Endothelial cell of umbilical vein (primary cell): ENCODE measurements at regions not wholly inside any gene's neighbourhood (a gene's known extent, or its start where the extent isn't known, plus 50 kb on each side); places are given as distances from the start of the nearest gene placed in this dataset.

Experiments
- BruUV-seq: library from RNA; stranded (reverse); fragments of 400-500 nt; replicated peaks from 2 replicates; lab custom pipeline; 2021; lab: Mats Ljungman, UMichigan
- CTCF ChIA-PET: fragments of 300-600, 350-600 bp; sonication (Branson Sonifier 250); formaldehyde crosslinking; loops from one replicate; lab custom pipeline; 2021; ENCODE audit warnings: antibody characterized with exemption, inconsistent platforms; lab: Charles Lee
- POLR2A ChIA-PET: fragments of 300-600, 350-600 bp; sonication (Branson Sonifier 250); formaldehyde crosslinking; loops from one replicate; lab custom pipeline; 2021; ENCODE audit warnings: antibody characterized with exemption, inconsistent platforms; lab: Charles Lee
- DNase-seq: peaks from one replicate; pipeline ENCODE4 v3.0.0-alpha.2; 2011; ENCODE audit warnings: low read depth, low spot score
- FAIRE-seq: peaks from 2 replicates; lab custom pipeline; 2011; peaks lifted over from hg19 to GRCh38; lab: Jason Lieb, UNC
- H2AFZ ChIP-seq: 2 replicates; pipeline ENCODE4 v1.6.0; 2012; ENCODE audit warnings: low read depth, low read length, control low read depth, inconsistent platforms
- H3K27ac ChIP-seq: 2 replicates; pipeline ENCODE4 v1.5.1; 2011; ENCODE audit warnings: low read depth, mild to moderate bottlenecking, control low read depth, low read length, moderate library complexity; ENCODE audit not compliant: insufficient read depth
- H3K27me3 ChIP-seq, 2 experiments: 2 replicates each; pipeline versions ENCODE4 v1.6.0 to v1.6.1; 2011; ENCODE audit warnings: low read length in 2 of 2, mixed read lengths in 1 of 2; ENCODE audit not compliant: control insufficient read depth in 2 of 2, insufficient read depth in 2 of 2
- H3K36me3 ChIP-seq, 2 experiments: 2 replicates in 1 of 2; 3 replicates in 1 of 2; pipeline ENCODE4 v1.5.1; 2011; ENCODE audit warnings: low read length in 2 of 2, mild to moderate bottlenecking in 1 of 2, moderate library complexity in 1 of 2; ENCODE audit not compliant: control insufficient read depth in 2 of 2, insufficient read depth in 2 of 2; ENCODE audit errors: extremely low read depth in 1 of 2
- H3K4me1 ChIP-seq: 3 replicates; pipeline ENCODE4 v1.5.1; 2011; ENCODE audit warnings: mild to moderate bottlenecking, low read length; ENCODE audit not compliant: control insufficient read depth, insufficient read depth; ENCODE audit errors: extremely low read depth
- H3K4me2 ChIP-seq: 2 replicates; pipeline ENCODE4 v1.6.1; 2011; ENCODE audit warnings: low read length, control low read depth, mixed read lengths; ENCODE audit not compliant: insufficient read depth
- H3K4me3 ChIP-seq, 3 experiments: fragments of 200-600 bp in 1 of 3; sonication (generic), shearing (Covaris generic) in 1 of 3; replicated peaks in 1 of 3; 2 replicates each; pipeline ENCODE4 v1.5.1; 2011 to 2016; ENCODE audit warnings: control low read depth in 3 of 3, low read length in 3 of 3, mild to moderate bottlenecking in 2 of 3, inconsistent platforms in 1 of 3, low read depth in 1 of 3, moderate library complexity in 1 of 3; ENCODE audit not compliant: insufficient read depth in 1 of 3
- H3K79me2 ChIP-seq: 2 replicates; pipeline ENCODE4 v1.6.0; 2012; ENCODE audit warnings: low read length, inconsistent platforms; ENCODE audit not compliant: control insufficient read depth, insufficient read depth
- H3K9ac ChIP-seq: replicated peaks from 2 replicates; pipeline ENCODE3; 2011; ENCODE audit warnings: low read length, control low read depth; ENCODE audit not compliant: insufficient read depth; ENCODE audit errors: extremely low read depth
- H3K9me1 ChIP-seq: replicated peaks from 3 replicates; pipeline ENCODE4 v1.6.0; 2011; ENCODE audit warnings: mild to moderate bottlenecking, low read length; ENCODE audit not compliant: control insufficient read depth, insufficient read depth; ENCODE audit errors: extremely low read depth
- H3K9me3 ChIP-seq: replicated peaks from 2 replicates; pipeline ENCODE4 v1.5.1; 2012; ENCODE audit warnings: low read length, inconsistent platforms; ENCODE audit not compliant: control insufficient read depth, insufficient read depth
- H4K20me1 ChIP-seq: replicated peaks from 2 replicates; pipeline ENCODE3; 2011; ENCODE audit warnings: mild to moderate bottlenecking, low read length; ENCODE audit not compliant: control insufficient read depth, insufficient read depth; ENCODE audit errors: extremely low read depth
- EZH2 ChIP-seq: IDR thresholded peaks from 2 replicates; pipeline ENCODE4 v1.6.1; 2012; ENCODE audit warnings: borderline replicate concordance, low read depth, mild to moderate bottlenecking, moderate library complexity, low read length, inconsistent platforms; ENCODE audit not compliant: severe bottlenecking
- FOS ChIP-seq: IDR thresholded peaks from 2 replicates; pipeline ENCODE4 v1.6.1; 2011; ENCODE audit warnings: mild to moderate bottlenecking, low read length, moderate library complexity, borderline replicate concordance; ENCODE audit not compliant: insufficient read depth
- GATA2 ChIP-seq: IDR thresholded peaks from 2 replicates; pipeline ENCODE4 v1.7.0; 2011; ENCODE audit warnings: low read depth, mild to moderate bottlenecking, moderate library complexity, mixed read lengths, low read length; ENCODE audit not compliant: insufficient read length, insufficient read depth
- JUN ChIP-seq: IDR thresholded peaks from 2 replicates; pipeline ENCODE4 v1.6.1; 2011; ENCODE audit warnings: borderline replicate concordance, low read depth; ENCODE audit not compliant: insufficient read length, insufficient read depth
- POLR2AphosphoS5 ChIP-seq: IDR thresholded peaks from 2 replicates; pipeline ENCODE4 v1.6.1; 2012; ENCODE audit warnings: low read depth, mild to moderate bottlenecking, control low read depth, low read length, moderate library complexity; ENCODE audit not compliant: insufficient read depth
- dilution Hi-C: fragments of 300-500 bp; cut with MboI; formaldehyde crosslinking; loops from one replicate; pipeline ENCODE4 v1.15.0; 2019; ENCODE audit warnings: low sequenced_read_pairs; ENCODE audit not compliant: extremely low pct_ligation_motif_present
- intact Hi-C: fragments of 100-400 bp; cut with micrococcal nuclease; formaldehyde crosslinking; loops from one replicate; pipeline ENCODE4 v1.10.0; 2022
- TF ChIP-seq, protein P1 (sequence below): IDR thresholded peaks from 2 replicates; pipeline ENCODE4 v1.6.1; 2011; ENCODE audit not compliant: insufficient read depth, insufficient read length
- TF ChIP-seq, protein P2 (sequence below), 2 donors: IDR thresholded peaks; 1 replicate in 1 of 2; 2 replicates in 1 of 2; pipeline ENCODE4 v1.5.1; 2011; ENCODE audit warnings: low read length in 2 of 2, mild to moderate bottlenecking in 2 of 2, moderate library complexity in 2 of 2, control low read depth in 1 of 2, inconsistent platforms in 1 of 2, low read depth in 1 of 2; ENCODE audit not compliant: insufficient read depth in 1 of 2; ENCODE audit errors: extremely low read depth in 1 of 2

DNA sequence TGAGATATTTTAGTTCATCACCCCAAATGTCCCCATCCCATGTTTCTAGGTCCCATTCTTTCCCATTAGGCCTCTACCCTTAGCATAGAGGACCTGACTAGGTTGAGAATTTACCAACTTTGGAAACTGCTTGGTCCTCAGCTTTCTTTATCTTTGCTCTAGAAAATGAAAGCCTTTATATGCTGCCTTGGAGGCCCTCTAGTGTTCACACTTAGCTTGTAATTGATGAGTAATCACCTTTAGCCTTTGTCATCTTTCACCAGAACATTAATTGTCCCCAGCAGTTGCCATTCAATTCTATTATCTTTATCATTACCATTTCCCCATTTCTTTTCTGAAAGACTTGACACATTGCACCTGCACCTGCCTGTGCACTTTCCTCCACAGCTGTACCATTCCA lies 589.2 kb upstream of the NR3C2 start:
- peak; percentile 50 for DNase-seq
- Histone ChIP-seq H2AFZ (no peak overlapping the region), H3K79me2 (no peaks in the 10 kb centered on the region), H3K4me2 (no peak overlapping the region), H3K27ac (no peak overlapping the region), H3K27me3 (no peaks in the 10 kb centered on the region), H3K9me3 (no peaks in the 10 kb centered on the region), H3K9me1 (no peaks in the 10 kb centered on the region), H4K20me1 (no peaks in the 10 kb centered on the region), H3K9ac (no peak overlapping the region), H3K4me3 (no peak overlapping the region), H3K4me1 (no peaks in the 10 kb centered on the region), H3K36me3 (no peaks in the 10 kb centered on the region)
- dilution Hi-C loops = no loop called here
- FAIRE-seq = peak; percentile 50
- CTCF ChIA-PET = interaction anchor here (0.6 to 3.6 kb wide), 57 partner anchors 15 to 1165 kb away, joined by 3 to 41 read pairs (median 3); partner anchors contain the start of gene NR3C2
- no TSS peak for BruUV-seq
- intact Hi-C loops = loop anchor here (1.0 to 5.0 kb wide), 6 partner anchors 589 to 1369 kb away; partner anchors contain the start of gene NR3C2
- no peak for TF ChIP-seq EZH2
- TF ChIP-seq, protein P1, sequence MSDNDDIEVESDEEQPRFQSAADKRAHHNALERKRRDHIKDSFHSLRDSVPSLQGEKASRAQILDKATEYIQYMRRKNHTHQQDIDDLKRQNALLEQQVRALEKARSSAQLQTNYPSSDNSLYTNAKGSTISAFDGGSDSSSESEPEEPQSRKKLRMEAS = no peak
- TF ChIP-seq FOS = no peak
- no peak for TF ChIP-seq GATA2
- TF ChIP-seq JUN = no peak
- no peak for TF ChIP-seq POLR2AphosphoS5
- TF ChIP-seq, protein P2, sequence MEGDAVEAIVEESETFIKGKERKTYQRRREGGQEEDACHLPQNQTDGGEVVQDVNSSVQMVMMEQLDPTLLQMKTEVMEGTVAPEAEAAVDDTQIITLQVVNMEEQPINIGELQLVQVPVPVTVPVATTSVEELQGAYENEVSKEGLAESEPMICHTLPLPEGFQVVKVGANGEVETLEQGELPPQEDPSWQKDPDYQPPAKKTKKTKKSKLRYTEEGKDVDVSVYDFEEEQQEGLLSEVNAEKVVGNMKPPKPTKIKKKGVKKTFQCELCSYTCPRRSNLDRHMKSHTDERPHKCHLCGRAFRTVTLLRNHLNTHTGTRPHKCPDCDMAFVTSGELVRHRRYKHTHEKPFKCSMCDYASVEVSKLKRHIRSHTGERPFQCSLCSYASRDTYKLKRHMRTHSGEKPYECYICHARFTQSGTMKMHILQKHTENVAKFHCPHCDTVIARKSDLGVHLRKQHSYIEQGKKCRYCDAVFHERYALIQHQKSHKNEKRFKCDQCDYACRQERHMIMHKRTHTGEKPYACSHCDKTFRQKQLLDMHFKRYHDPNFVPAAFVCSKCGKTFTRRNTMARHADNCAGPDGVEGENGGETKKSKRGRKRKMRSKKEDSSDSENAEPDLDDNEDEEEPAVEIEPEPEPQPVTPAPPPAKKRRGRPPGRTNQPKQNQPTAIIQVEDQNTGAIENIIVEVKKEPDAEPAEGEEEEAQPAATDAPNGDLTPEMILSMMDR (IDR thresholded peaks at IDR 0.05; ENCODE audit: extremely low read depth in 1 of 2, insufficient read depth in 1 of 2, low read depth in 1 of 2, low read length in 2 of 2) = peak; percentile 28 to 53
- POLR2A ChIA-PET = no interaction called here
